ENCODE measurements at regions not wholly inside any gene's neighbourhood (a gene's known extent, or its start where the extent isn't known, plus 50 kb on each side); places are given as distances from the start of the nearest gene placed in this dataset.

DNA sequence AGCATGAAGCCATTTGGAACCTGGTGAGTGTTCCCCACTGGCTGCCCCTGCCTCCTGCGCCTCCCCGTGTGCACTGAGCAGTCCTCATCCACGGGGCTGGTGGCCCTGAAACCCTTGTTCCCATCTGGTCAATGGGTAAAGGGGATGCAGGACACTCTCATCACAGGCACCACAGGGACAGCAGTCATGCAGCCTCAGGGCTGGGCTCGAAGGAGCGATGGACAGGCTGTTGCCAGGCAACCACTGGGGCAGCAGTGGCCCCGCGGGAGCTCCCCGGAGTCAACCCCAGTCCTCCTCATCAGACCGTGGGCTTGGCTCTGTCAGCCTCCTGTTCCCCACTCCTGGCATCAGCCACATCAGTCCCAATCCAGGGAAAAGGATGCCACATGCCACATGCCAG lies 509.5 kb downstream of the EIPR1 start:
- intact Hi-C loops (cut with micrococcal nuclease; ENCODE audit: unreplicated experiment) = no loop called here
- Histone ChIP-seq H3K4me3 (ENCODE audit: low read depth, low read length, poor library complexity, severe bottlenecking) (no peak overlapping the region), H4K20me1 (ENCODE audit: insufficient read depth, low read length) (no peaks in the 10 kb centered on the region), H3K36me3 (ENCODE audit: insufficient read depth, low read length) (no peaks in the 10 kb centered on the region), H2AFZ (ENCODE audit: low read length) (no peak overlapping the region), H3K4me2 (ENCODE audit: low read length) (no peak overlapping the region), H3K27ac (ENCODE audit: low read depth, low read length, poor library complexity, severe bottlenecking) (no peak overlapping the region), H3K4me1 (ENCODE audit: insufficient read depth, low read length, poor library complexity, severe bottlenecking) (peaks cover 4% of the 10 kb centered on the region), H3K79me2 (ENCODE audit: insufficient read depth, low read depth, low read length) (no peaks in the 10 kb centered on the region), H3K9me2 (ENCODE audit: insufficient read depth, low read length) (no peaks in the 10 kb centered on the region), H3K9me3 (ENCODE audit: low read length) (no peaks in the 10 kb centered on the region)
- TF ChIP-seq EZH2phosphoT487 (IDR thresholded peaks at IDR 0.05; ENCODE audit: borderline replicate concordance, low read depth, low read length) = no peak
- TF ChIP-seq, protein P1, sequence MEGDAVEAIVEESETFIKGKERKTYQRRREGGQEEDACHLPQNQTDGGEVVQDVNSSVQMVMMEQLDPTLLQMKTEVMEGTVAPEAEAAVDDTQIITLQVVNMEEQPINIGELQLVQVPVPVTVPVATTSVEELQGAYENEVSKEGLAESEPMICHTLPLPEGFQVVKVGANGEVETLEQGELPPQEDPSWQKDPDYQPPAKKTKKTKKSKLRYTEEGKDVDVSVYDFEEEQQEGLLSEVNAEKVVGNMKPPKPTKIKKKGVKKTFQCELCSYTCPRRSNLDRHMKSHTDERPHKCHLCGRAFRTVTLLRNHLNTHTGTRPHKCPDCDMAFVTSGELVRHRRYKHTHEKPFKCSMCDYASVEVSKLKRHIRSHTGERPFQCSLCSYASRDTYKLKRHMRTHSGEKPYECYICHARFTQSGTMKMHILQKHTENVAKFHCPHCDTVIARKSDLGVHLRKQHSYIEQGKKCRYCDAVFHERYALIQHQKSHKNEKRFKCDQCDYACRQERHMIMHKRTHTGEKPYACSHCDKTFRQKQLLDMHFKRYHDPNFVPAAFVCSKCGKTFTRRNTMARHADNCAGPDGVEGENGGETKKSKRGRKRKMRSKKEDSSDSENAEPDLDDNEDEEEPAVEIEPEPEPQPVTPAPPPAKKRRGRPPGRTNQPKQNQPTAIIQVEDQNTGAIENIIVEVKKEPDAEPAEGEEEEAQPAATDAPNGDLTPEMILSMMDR (conservative IDR thresholded peaks at IDR 0.05; ENCODE audit: low read length) = no peak
- BruUV-seq (replicated peaks) = no TSS peak
- no peak for DNase-seq (ENCODE audit: low spot score)
- ChIA-PET CTCF (ENCODE audit: unreplicated experiment) (no interaction called here), POLR2A (no interaction called here)

DNA sequence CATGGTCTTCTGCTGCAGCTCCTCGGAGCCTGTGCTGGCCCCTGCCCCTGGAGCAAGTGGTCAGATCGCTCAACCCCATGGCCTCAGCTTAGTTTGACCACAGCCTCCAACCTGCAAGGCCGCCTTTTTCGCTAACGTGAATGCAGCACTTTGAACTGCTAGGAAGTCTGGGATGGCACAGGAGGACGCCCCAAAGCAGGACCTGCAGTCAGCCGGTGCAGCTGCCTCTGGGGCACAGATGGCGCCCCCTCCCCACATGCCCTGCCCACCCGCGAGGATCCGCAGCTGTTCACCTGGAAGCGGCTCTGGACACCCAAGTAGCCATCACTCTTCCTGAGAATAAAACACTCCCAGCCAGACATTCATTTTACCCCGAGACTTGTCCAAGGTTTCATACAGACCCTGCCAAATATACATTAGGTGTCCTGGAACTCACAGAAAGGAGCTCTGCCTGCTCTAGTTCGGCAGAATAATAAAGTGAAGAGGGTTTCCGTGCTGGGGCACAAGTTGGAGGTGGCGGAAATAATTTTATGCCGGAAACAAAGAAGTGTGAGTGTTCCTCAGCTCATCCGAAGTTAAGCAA lies 510.1 kb downstream of the EIPR1 start:
- BruUV-seq (replicated peaks) = no TSS peak
- no peak overlapping the region for H2AFZ ChIP-seq (ENCODE audit: low read length)
- intact Hi-C loops (cut with micrococcal nuclease; ENCODE audit: unreplicated experiment) = no loop called here
- no peak overlapping the region for H3K4me2 ChIP-seq (ENCODE audit: low read length)
- H3K79me2 ChIP-seq (ENCODE audit: insufficient read depth, low read depth, low read length) = no peaks in the 10 kb centered on the region
- H3K36me3 ChIP-seq (ENCODE audit: insufficient read depth, low read length) = no peaks in the 10 kb centered on the region
- no peak for DNase-seq (ENCODE audit: low spot score)
- ChIA-PET CTCF (ENCODE audit: unreplicated experiment) (no interaction called here), POLR2A (no interaction called here)
- H3K4me3 ChIP-seq (ENCODE audit: low read depth, low read length, poor library complexity, severe bottlenecking) = no peak overlapping the region
- H3K9me3 ChIP-seq (ENCODE audit: low read length) = no peaks in the 10 kb centered on the region
- no peak for TF ChIP-seq EZH2phosphoT487 (IDR thresholded peaks at IDR 0.05; ENCODE audit: borderline replicate concordance, low read depth, low read length)
- no peaks in the 10 kb centered on the region for H4K20me1 ChIP-seq (ENCODE audit: insufficient read depth, low read length)
- H3K27ac ChIP-seq (ENCODE audit: low read depth, low read length, poor library complexity, severe bottlenecking) = no peak overlapping the region
- H3K4me1 ChIP-seq (ENCODE audit: insufficient read depth, low read length, poor library complexity, severe bottlenecking) = peaks cover 4% of the 10 kb centered on the region
- H3K9me2 ChIP-seq (ENCODE audit: insufficient read depth, low read length) = no peaks in the 10 kb centered on the region

DNA sequence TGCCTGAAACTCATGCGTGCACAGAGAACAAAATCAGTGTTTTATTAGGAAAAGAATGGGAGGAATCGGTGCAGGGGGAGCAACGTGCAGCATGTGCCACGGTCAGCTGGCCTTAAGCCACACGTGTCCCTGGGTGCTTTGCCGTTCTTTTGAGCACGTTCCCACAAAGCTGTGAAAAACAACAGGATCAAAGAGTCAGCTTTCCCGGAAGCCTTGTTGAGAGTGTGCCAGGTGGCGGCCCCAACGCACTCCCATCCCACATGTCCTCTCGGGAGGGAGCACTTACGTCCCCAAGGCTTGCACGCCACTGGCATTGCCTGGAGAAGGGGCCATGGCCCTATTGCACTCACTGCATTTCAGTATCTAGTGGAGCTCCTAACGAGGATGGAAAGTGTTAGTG lies 511.2 kb downstream of the EIPR1 start:
- Histone ChIP-seq H3K4me1 (ENCODE audit: insufficient read depth, low read length, poor library complexity, severe bottlenecking) (peaks cover 4% of the 10 kb centered on the region), H3K27ac (ENCODE audit: low read depth, low read length, poor library complexity, severe bottlenecking) (no peak overlapping the region), H3K4me2 (ENCODE audit: low read length) (no peak overlapping the region), H3K9me3 (ENCODE audit: low read length) (no peaks in the 10 kb centered on the region), H3K79me2 (ENCODE audit: insufficient read depth, low read depth, low read length) (no peaks in the 10 kb centered on the region), H3K4me3 (ENCODE audit: low read depth, low read length, poor library complexity, severe bottlenecking) (no peak overlapping the region), H3K36me3 (ENCODE audit: insufficient read depth, low read length) (no peaks in the 10 kb centered on the region), H4K20me1 (ENCODE audit: insufficient read depth, low read length) (no peaks in the 10 kb centered on the region), H2AFZ (ENCODE audit: low read length) (no peak overlapping the region), H3K9me2 (ENCODE audit: insufficient read depth, low read length) (no peaks in the 10 kb centered on the region)
- TF ChIP-seq, protein P1 (conservative IDR thresholded peaks at IDR 0.05; ENCODE audit: low read length) = no peak
- TF ChIP-seq EZH2phosphoT487 (IDR thresholded peaks at IDR 0.05; ENCODE audit: borderline replicate concordance, low read depth, low read length) = no peak
- no TSS peak for BruUV-seq (replicated peaks)
- CTCF ChIA-PET (ENCODE audit: unreplicated experiment) = no interaction called here
- DNase-seq (ENCODE audit: low spot score) = no peak
- intact Hi-C loops (cut with micrococcal nuclease; ENCODE audit: unreplicated experiment) = no loop called here
- POLR2A ChIA-PET = no interaction called here
